ENCODE measurements at regions not wholly inside any gene's neighbourhood (a gene's known extent, or its start where the extent isn't known, plus 50 kb on each side); places are given as distances from the start of the nearest gene placed in this dataset.

GRCh38 chr5:93158841-93159240 lies 422.2 kb downstream of the NR2F1-AS1 start:
- no peak for DNase-seq

GRCh38 chr5:93156566-93156965 lies 424.5 kb downstream of the NR2F1-AS1 start:
- no peak for DNase-seq

- DNase-seq: no peak
Measured at GRCh38 chr5:93154535-93154934, 426.5 kb downstream of the NR2F1-AS1 start.

GRCh38 chr5:93153461-93153860 lies 427.6 kb downstream of the NR2F1-AS1 start:
- DNase-seq: no peak

GRCh38 chr5:93151896-93152295 lies 429.1 kb downstream of the NR2F1-AS1 start:
- DNase-seq: no peak

GRCh38 chr5:93151121-93151520 lies 429.9 kb downstream of the NR2F1-AS1 start:
- DNase-seq: no peak

GRCh38 chr5:93150311-93151012 lies 430.6 kb downstream of the NR2F1-AS1 start:
- DNase-seq: no peak

- DNase-seq: no peak
Measured at GRCh38 chr5:93145767-93146166, 435.3 kb downstream of the NR2F1-AS1 start.

- no peak for DNase-seq
Measured at GRCh38 chr5:93145019-93145418, 436.0 kb downstream of the NR2F1-AS1 start.

- DNase-seq: no peak
Measured at GRCh38 chr5:93141969-93142368, 439.1 kb downstream of the NR2F1-AS1 start.

GRCh38 chr5:93130624-93131490 lies 450.2 kb downstream of the NR2F1-AS1 start:
- DNase-seq: no peak

GRCh38 chr5:93126634-93127033 lies 454.4 kb downstream of the NR2F1-AS1 start:
- DNase-seq: no peak

GRCh38 chr5:93123127-93123526 lies 457.9 kb downstream of the NR2F1-AS1 start:
- no peak for DNase-seq

GRCh38 chr5:93122446-93122845 lies 458.6 kb downstream of the NR2F1-AS1 start:
- DNase-seq: no peak

GRCh38 chr5:93120771-93121170 lies 460.2 kb downstream of the NR2F1-AS1 start:
- DNase-seq: no peak

GRCh38 chr5:93120051-93120450 lies 461.0 kb downstream of the NR2F1-AS1 start:
- no peak for DNase-seq

- no peak for DNase-seq
Measured at GRCh38 chr5:93117751-93118531, 463.1 kb downstream of the NR2F1-AS1 start.

GRCh38 chr5:93107805-93108520 lies 473.1 kb downstream of the NR2F1-AS1 start:
- no peak for DNase-seq

GRCh38 chr5:93107141-93107540 lies 473.9 kb downstream of the NR2F1-AS1 start:
- DNase-seq: no peak

GRCh38 chr5:93101661-93102060 lies 479.4 kb downstream of the NR2F1-AS1 start:
- DNase-seq: no peak

- DNase-seq: no peak
Measured at GRCh38 chr5:93100976-93101375, 480.0 kb downstream of the NR2F1-AS1 start.

GRCh38 chr5:93100428-93100827 lies 480.6 kb downstream of the NR2F1-AS1 start:
- DNase-seq: no peak

- DNase-seq: no peak
Measured at GRCh38 chr5:93099902-93100347, 481.1 kb downstream of the NR2F1-AS1 start.

Measured in activated effector memory CD4-positive, alpha-beta T cell treated with anti-CD3 and anti-CD28 coated beads, Interleukin-2, amount 50 U/mL, for 16 hours (primary cell).